HG02885 (cell line): ENCODE measurements at regions not wholly inside any gene's neighbourhood (a gene's known extent, or its start where the extent isn't known, plus 50 kb on each side); places are given as distances from the start of the nearest gene placed in this dataset.

Experiments used
- ATAC-seq: cut with Tn5 transposase; IDR thresholded peaks from one replicate; pipeline ENCODE4 v1.9.1; 2021; ENCODE audit warnings: mild to moderate bottlenecking; ENCODE audit not compliant: unreplicated experiment, poor library complexity

- no peak for ATAC-seq
Observed at GRCh38 chr2:184541591-184541990, 56.7 kb upstream of the ZNF804A start.

- no peak for ATAC-seq
Observed at GRCh38 chr2:184543832-184544231, 54.5 kb upstream of the ZNF804A start.
